ENCODE measurements at regions not wholly inside any gene's neighbourhood (a gene's known extent, or its start where the extent isn't known, plus 50 kb on each side); places are given as distances from the start of the nearest gene placed in this dataset.

GRCh38 chr18:42341423-42341822, 386.4 kb downstream of the PIK3C3 start:
- Histone ChIP-seq H3K9me3 (ENCODE audit: severe bottlenecking) (no peaks in the 10 kb centered on the region), H3K27ac (ENCODE audit: poor library complexity, severe bottlenecking) (no peak overlapping the region), H3K27me3 (ENCODE audit: insufficient read depth, poor library complexity, severe bottlenecking) (no peaks in the 10 kb centered on the region), H3K36me3 (ENCODE audit: low read depth) (no peaks in the 10 kb centered on the region), H3K4me3 (ENCODE audit: severe bottlenecking) (no peak overlapping the region), H3K4me1 (ENCODE audit: insufficient read depth, poor library complexity, severe bottlenecking) (no peaks in the 10 kb centered on the region)
- no peak for TF ChIP-seq CTCF (IDR thresholded peaks at IDR 0.05; ENCODE audit: poor library complexity, severe bottlenecking)
- DNase-seq (ENCODE audit: low spot score) (no peak), ATAC-seq (ENCODE audit: low read depth) (no peak)

DNA sequence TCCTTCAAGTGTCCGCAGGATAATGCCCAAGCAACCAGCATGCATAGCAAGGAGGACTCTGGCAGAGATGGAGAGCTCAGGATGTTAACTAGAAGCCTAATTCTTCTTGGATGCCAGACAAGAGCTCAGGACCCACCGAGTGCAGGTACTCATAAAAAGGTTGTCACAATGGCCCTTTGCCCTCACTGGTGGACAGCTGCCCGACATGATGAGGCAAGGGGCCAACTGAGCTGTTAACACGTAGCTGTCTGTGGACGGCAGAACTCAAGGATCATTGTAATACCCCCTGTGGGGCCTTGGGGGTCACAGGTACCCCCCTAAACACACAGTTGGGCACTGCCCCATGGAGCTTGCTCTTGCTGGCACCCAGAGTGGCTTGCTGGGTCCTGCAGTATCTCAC, 393.7 kb downstream of the PIK3C3 start:
- no peaks in the 10 kb centered on the region for H3K27me3 ChIP-seq (ENCODE audit: insufficient read depth, poor library complexity, severe bottlenecking)
- no peak overlapping the region for H3K4me3 ChIP-seq (ENCODE audit: severe bottlenecking)
- ATAC-seq (ENCODE audit: low read depth): no peak
- no peak for DNase-seq (ENCODE audit: low spot score)
- no peak overlapping the region for H3K27ac ChIP-seq (ENCODE audit: poor library complexity, severe bottlenecking)
- H3K9me3 ChIP-seq (ENCODE audit: severe bottlenecking): no peaks in the 10 kb centered on the region
- no peaks in the 10 kb centered on the region for H3K36me3 ChIP-seq (ENCODE audit: low read depth)
- no peaks in the 10 kb centered on the region for H3K4me1 ChIP-seq (ENCODE audit: insufficient read depth, poor library complexity, severe bottlenecking)
- no peak for TF ChIP-seq CTCF (IDR thresholded peaks at IDR 0.05; ENCODE audit: poor library complexity, severe bottlenecking)

DNA sequence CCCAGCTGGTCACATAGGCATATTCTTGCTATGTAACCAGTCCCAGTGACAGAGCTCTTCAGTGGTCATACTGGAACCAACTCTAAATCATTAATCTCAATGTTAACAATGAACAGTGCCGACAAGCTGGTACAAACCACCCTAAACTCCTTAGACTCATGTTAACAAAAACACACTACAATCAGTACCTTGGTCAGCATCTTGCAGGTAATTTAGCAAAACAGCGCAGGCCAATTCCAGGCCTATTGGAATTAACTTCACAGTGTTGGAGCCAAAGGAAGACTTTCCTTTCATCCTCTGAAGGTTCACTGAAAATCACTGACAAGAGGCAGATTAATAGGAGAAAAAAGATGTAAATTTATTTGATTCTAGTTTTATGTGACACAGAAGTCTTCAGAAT, 396.4 kb downstream of the PIK3C3 start:
- DNase-seq (ENCODE audit: low spot score) (no peak), ATAC-seq (ENCODE audit: low read depth) (no peak)
- Histone ChIP-seq H3K4me1 (ENCODE audit: insufficient read depth, poor library complexity, severe bottlenecking) (no peaks in the 10 kb centered on the region), H3K27ac (ENCODE audit: poor library complexity, severe bottlenecking) (no peak overlapping the region), H3K4me3 (ENCODE audit: severe bottlenecking) (no peak overlapping the region), H3K9me3 (ENCODE audit: severe bottlenecking) (no peaks in the 10 kb centered on the region), H3K27me3 (ENCODE audit: insufficient read depth, poor library complexity, severe bottlenecking) (no peaks in the 10 kb centered on the region), H3K36me3 (ENCODE audit: low read depth) (no peaks in the 10 kb centered on the region)
- TF ChIP-seq CTCF (IDR thresholded peaks at IDR 0.05; ENCODE audit: poor library complexity, severe bottlenecking): no peak

DNA sequence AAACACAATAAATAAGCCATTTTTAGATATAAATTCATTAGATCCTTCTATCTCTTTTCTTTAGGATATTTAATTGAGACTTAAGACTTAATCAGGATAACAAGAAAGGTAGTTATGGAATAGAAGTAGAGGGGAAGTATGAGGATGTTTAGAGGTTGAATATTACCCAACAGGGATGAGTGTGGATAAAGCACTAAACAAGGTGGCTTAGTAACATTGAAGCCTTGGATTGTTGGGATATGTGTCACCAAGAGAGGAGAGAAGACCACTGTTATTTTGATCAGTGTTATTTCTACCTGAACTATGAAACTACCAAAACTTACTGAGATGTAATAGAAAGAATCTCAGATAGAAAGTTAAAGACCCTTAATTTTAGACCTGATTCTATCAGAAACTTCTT, 405.7 kb downstream of the PIK3C3 start:
- H3K36me3 ChIP-seq (ENCODE audit: low read depth): no peaks in the 10 kb centered on the region
- ATAC-seq (ENCODE audit: low read depth) (no peak), DNase-seq (ENCODE audit: low spot score) (no peak)
- no peak overlapping the region for H3K27ac ChIP-seq (ENCODE audit: poor library complexity, severe bottlenecking)
- no peak for TF ChIP-seq CTCF (IDR thresholded peaks at IDR 0.05; ENCODE audit: poor library complexity, severe bottlenecking)
- no peaks in the 10 kb centered on the region for H3K27me3 ChIP-seq (ENCODE audit: insufficient read depth, poor library complexity, severe bottlenecking)
- no peak overlapping the region for H3K4me3 ChIP-seq (ENCODE audit: severe bottlenecking)
- no peaks in the 10 kb centered on the region for H3K4me1 ChIP-seq (ENCODE audit: insufficient read depth, poor library complexity, severe bottlenecking)
- H3K9me3 ChIP-seq (ENCODE audit: severe bottlenecking): no peaks in the 10 kb centered on the region

DNA sequence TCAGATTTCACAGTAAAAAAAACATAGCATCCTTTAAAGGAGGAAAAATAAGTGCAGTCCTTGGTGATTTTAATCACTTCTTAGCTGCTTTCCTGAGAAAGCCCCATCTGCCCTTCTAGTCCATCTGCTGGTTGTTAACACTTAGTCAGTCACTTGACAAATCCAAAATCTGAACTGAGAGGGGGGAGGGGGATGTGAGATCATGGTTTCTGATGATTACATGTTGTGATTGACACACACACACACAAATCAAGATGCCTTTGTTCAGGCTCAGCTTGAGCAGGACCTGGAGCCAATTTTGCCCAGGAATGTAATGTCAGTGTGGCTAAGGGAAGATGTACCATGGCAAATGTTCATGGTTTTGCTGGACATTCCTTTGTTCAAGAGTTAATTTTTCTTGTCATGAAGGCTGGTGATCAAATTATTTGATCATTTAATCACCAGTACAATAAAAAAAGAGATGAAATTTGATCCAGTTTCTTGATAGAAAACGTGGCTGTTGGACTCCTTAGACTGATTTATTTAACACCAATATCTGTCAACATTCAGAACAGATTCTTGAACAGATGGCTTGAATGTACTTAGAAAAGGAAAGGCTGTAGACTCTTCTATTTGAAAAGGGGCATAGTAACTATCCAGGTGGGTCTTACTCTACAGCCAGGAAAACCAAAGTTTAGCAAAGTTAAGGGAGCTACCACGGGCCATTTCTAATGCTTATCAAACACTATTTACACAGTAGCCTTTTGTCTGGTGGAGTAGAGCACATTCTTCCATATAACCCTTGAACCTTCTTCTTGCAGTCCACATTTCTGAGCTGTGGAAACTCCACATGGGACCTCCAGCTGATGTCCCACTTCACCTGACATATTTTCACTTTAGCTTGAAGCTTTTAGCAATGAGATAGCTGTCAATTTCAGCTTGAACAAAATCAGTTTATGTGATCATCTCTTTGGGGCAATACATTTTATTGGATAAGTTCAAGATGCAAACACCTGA, 408.7 kb downstream of the PIK3C3 start:
- no peak for ATAC-seq (ENCODE audit: low read depth)
- TF ChIP-seq CTCF (IDR thresholded peaks at IDR 0.05; ENCODE audit: poor library complexity, severe bottlenecking): no peak
- H3K27me3 ChIP-seq (ENCODE audit: insufficient read depth, poor library complexity, severe bottlenecking): no peaks in the 10 kb centered on the region
- H3K36me3 ChIP-seq (ENCODE audit: low read depth): no peaks in the 10 kb centered on the region
- no peak overlapping the region for H3K27ac ChIP-seq (ENCODE audit: poor library complexity, severe bottlenecking)
- H3K4me1 ChIP-seq (ENCODE audit: insufficient read depth, poor library complexity, severe bottlenecking): no peaks in the 10 kb centered on the region
- H3K9me3 ChIP-seq (ENCODE audit: severe bottlenecking): no peaks in the 10 kb centered on the region
- no peak for DNase-seq (ENCODE audit: low spot score)
- no peak overlapping the region for H3K4me3 ChIP-seq (ENCODE audit: severe bottlenecking)
